ENCODE measurements at regions not wholly inside any gene's neighbourhood (a gene's known extent, or its start where the extent isn't known, plus 50 kb on each side); places are given as distances from the start of the nearest gene placed in this dataset.
A peak's percentile ranks its signal among the peaks of the same experiment; 100 is the strongest.
"Not testable (repeated sequence)": the region's sequence is repeated elsewhere in the genome, so short reads cannot be mapped to it uniquely, and the experiment has no call there.

DNA sequence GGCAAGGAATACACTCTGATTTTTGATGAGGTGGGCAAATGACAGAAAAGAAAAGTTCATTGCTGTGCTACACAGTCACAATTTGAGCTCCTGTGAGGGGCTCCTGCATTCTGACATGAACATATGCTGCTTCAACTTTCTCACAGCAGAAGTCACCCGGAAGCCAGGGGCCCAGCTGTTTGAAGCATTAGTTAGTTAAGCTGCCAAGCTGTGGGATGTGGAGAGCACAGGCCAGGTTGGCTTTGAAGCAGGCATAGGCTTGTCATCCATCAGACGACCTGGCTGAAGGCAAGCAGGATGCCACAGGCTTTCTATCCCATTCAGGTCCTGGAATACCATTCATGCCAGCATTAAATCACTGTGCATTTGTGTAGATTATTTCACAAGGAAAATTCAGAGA, 63.1 kb downstream of the MTNR1B start:
- DNase-seq = no peak

DNA sequence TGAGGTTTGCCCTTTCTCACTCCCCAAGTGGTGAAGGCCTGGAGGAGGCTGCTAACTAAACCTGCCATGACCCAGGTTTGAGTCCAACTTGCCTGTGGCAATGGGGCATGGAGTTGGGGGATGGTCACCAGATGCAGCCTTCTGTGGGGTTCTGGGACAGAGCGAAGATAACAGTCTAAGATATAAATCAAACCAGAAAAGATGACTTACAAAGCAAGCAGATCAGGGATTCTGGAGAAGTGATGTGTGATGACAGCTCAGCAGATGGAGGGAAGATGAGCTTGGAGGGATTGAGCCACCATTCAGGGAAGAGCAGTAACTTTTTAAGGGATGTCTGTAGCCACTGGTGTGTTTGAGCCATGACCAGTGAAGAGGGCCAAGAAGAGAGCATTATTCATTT, 63.6 kb downstream of the MTNR1B start:
- DNase-seq = no peak

DNA sequence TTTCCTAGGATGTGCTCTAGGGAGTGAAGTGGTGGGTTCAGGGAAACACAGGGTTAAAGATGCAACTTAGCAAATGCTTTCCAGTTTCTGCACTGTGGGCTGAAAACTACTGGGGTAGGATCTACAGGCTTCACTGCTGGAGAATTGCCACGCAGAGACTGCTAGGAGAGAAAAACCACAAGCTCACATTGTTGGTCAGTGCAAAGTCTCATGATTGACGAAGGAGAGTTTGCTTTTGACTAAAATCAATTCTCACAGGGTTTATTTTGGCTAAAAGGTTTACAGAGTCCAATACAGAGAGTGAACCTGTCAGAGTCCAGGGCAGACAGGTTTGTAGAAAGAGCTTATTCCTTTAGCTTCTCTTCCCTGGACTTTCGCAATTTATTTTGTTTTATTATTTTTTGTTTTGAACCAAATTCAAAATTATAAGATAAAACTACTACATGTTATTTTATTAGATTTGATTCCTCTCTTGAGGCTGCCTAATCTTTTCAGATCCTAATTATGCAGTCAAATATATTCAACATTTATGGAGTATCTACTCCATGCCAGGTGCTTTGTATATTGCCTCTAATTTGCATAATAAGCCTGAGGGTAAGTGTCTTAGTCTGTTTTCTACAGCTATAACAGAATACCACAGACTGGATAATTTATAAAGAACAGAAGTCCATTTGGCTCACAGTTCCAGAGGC, 64.7 kb downstream of the MTNR1B start:
- no peak for DNase-seq

DNA sequence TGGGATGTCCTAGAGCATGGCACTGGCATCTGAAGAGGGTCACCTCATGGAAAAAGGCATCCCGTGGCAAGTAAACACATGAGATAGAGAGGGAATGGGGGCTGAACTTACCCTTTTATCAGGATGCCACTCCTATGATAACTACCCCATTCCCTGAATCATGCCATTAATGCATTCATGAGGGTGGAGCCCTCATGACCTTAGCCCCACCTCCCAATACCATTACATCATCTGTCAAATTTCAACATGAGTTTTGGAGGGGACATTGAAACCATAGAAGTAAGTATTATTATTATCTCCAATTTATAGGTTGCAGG, 65.2 kb downstream of the MTNR1B start:
- DNase-seq = no peak

DNA sequence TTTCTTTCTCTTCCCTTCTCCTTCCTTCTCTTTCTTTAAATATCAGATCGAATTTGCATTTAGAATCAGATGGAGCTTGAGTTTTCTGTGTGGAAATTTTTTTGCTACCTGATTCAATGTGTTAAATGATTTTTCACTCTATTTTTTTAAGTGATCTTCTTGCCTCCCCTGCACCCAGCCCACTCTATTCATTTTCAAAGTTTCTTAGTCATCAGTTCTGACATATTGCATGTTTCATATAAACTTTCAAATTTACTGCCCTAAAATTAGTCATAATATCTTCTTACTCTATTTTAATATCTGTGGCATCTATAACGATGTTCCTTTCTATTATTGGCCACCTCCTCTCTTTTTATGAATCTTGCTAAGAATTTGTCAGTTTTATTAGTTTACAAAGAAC, 69.1 kb downstream of the MTNR1B start:
- DNase-seq = no peak

DNA sequence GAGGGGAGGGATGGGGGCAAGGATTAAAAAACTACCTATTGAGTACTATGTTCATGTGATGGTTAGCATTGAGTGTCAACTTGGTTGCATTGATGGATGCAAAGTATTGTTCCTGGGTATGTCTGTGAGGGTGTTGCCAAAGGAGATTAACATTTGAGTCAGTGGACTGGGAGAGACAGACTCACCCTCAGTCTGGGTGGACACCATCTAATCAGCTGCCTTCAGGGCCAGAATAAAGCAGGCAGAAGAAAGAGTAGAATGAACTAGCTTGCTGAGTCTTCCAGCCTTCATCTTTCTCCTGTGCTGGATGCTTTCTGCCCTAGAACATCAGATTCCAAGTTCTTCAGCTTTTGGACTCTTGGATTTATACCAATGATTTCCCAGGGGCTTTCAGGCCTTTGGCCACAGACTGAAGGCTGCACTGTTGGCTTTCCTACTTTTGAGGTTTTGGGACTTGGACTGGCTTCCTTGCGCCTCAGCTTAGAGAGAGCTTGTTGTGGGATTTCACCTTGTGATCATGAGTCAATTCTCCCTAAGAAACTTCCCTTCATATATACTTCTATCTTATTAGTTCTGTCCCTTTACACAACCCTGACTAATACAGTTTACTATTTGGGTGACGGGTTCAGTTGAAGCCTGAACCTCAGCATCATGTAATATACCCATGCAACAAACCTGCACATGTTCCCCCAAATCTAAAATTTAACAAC, 70.2 kb downstream of the MTNR1B start:
- no peak for DNase-seq

DNA sequence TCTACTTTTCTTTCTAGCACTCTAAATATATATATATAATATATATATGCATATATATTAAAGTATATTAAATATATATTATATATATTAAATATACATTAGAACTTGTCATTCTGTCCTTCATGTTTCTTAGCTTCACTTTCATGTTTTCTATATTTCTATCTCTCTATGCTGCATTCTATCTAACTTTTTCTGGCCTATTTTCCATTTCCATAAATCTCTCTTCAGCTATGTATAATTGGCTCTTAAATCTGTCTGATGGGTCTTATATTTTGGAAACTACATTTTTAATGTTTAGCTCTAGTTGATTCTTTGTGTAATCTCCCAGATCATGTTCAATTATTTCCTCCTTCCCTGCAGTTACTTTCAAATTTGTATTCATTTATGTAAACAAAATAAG, 72.2 kb downstream of the MTNR1B start:
- no peak for DNase-seq

DNA sequence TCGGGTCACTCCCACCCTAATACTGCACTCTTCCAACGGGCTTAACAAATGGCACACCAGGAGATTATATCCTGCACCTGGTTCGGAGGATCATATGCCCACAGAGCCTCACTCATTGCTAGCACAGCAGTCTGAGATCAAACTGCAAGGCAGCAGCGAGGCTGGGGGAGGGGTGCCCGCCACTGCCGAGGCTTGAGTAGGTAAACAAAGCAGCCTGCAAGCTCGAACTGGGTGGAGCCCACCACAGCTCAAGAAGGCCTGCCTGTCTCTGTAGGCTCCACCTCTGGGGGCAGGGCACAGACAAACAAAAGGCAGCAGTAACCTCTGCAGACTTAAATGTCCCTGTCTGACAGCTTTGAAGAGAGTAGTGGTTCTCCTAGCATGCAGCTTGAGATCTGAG, 73.7 kb downstream of the MTNR1B start:
- not testable (repeated sequence) for DNase-seq

DNA sequence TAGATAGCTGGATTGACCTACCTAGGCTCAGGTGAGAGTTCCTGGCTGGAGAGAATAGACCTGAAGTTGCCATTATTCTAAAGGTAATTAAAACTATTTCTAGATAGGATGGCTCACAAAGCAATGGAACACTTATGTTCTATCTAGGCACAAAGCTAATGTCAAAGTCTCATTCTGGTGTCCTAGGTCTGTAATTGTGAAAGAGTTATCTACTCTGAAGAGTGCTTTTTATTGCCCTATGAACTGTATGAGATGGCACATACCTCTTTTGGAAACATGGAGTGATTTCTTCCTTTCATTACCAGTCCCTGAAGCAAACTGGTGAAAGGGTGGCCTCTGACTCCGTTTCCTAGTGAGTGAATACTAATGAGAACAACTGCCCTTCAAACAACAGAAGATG, 80.3 kb downstream of the MTNR1B start:
- no peak for DNase-seq

DNA sequence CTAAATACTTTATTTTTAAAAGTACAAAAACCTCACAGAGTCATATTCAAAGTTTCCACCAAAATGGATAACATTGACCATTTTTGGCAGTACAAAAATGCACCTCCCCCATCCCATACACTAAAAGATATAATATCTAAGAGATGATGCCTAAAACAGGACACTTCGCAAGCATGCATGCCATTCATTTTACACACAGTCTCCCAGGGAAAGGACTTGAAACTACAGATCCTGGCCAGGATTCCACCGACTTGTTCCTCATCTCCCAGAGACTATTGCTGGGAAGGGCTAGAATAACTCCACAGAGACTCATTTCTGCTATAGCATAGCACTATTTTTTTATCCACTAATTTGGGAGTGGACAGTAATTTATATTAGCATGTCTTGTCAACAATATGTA, 81.7 kb downstream of the MTNR1B start:
- DNase-seq = no peak

DNA sequence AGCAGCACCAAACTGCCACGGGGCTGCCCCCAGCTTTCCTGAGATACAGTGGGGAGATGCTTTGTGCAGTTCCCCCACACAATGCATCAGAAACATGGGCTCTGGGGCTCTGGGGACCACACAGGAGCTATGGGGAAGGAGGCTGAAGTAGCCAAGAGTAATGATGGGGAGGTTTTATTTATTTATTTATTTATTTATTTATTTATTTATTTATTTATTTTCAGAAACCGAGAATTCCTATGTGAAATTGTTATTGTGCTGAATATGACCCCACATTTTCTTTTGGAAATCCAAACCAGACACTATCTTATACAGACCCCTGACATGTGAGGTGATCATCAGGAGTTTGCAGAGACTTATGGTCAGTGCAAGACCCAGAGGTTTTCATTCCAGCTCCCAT, 84.4 kb downstream of the MTNR1B start:
- no peak for DNase-seq

DNA sequence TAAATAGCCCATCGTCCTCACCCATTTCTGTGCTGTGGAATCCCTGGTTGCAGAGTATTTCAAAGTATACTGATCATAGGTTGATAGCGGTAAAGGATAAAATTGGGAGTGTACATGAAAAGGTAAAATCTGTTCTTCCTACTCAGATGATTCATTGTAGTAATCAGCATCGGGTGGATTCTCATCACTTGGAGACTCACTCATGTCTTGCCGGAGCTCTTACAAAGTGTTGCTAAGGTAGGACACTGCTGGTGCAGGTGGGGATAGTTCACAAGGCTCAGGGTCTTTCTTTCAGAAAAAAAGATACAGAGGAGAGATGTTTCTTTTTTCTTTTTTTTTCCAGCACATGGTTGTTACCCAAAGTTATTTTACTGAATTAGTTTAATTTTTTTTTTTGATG, 84.8 kb downstream of the MTNR1B start:
- DNase-seq = no peak

DNA sequence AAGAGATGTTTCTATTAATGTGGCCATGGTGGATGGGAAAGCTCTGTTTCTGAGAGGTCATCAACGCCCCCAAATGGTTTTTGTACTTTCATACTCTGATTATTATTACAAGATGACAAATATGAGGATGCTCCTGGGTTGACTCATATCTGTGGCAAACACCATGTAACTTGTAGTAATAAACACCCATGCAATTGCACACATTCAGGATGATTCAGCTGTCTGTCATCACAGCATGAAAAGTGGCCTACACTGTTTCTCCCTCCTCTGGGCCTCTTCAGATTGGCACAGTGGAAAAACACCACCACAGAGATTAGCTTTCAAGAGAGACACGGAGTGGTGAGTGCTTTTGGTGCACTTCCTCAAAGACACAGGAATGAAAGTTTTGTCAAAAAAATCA, 85.4 kb downstream of the MTNR1B start:
- peak; percentile 93 to 97 for DNase-seq

DNA sequence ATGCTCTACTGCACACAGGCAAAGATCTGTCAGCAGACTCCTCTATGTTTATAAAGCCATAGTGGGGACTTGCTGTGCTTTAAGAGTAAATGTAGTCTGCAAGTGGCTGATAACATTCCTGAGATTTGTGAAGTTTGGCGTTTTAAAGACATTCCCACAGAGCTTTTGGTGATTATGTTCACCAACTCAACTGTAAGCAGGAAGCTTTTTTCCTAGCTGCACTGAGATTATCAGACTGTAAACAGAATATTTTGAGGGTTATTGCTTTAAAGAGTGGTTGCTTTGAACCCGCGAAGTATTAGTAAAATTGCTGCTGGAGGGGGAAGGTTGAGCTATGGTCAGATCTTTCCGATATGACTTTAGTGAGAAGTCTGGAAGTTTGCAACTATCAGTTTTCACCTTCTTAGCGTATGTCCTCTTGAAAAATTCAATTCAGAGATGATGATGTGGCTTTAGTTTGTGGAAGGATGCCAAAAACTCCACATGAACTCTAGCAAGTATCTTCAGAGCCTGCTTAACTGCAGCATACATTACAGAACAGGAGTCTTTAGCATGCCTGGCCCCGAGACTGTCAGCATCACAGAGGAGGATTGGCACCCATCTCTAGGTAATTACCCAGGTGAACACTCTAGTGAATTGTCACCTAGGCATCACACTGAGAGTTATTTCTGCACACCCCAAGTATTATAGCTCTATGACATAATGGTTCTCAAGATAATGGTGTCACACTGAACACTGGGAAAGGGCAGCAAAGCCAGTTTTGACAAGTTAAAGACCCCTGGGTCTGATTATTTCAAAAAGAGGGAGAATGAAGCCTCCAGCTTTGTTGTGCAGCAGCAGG, 89.9 kb downstream of the MTNR1B start:
- DNase-seq = no peak

DNA sequence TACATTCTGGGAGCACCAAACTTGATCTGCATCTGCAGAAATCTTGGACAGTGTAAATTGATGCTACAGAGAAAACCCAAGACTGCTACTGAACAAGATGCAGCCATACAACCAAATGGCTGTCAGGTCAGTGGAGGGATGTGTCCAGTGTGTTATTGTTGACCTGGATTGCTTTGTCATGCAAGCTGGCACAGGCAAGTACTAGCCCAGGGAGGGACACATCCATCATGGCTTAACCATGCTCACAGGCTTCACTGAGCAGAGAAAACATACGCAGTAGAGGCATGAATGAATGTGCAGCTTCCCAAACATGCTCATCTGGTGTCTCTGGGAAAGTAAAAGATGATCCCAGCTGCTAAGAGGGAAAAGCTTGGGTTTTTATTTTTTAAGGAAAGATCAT, 93.6 kb downstream of the MTNR1B start:
- no peak for DNase-seq

DNA sequence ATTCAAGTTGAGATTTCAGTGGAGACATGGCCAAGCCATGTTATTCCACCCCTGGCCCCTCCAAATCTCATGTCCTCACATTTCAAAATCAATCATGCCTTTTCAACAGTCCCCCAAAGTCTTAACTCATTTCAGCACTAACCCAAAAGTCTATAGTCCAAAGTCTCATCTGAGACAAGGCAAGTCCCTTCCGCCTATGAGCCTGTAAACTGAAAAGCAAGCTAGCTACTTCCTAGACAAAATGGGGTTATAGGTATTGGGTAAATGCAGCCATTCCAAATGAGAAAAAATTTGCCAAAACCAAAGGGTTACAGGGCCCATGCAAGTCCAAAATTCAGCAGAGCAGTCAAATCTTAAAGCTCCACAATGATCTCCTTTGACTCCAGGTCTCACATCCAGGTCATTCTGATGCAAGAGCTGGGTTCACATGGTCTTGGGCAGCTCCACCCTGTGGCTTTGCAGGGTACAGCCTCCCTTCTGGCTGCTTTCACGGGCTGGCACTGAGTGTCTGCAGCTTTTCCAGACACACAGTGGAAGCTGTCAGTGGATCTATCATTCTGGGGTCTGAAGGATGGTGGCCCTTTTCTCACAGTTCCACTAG, 95.7 kb downstream of the MTNR1B start:
- not testable (repeated sequence) for DNase-seq

DNA sequence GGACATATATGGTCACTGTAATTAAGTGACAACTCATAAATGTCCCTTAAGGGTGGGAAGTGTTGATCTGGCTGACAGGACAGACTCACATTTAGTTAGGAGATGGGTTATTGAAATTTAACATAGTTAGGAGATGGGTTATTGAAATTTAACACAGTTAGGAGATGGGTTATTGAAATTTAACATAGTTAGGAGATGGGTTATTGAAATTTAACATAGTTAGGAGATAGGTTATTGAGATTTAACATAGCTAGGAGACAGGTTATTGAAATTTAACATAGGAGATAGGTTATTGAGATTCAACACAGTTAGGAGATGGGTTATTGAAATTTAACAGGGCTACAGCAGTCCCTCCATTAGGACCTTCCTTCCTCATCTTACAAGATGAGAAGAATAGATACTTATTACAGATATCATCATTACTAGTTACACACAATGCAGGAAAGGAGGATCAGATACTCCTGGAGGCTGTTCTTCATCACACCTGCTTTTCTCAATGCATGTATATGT, 98.5 kb downstream of the MTNR1B start:
- DNase-seq = no peak

DNA sequence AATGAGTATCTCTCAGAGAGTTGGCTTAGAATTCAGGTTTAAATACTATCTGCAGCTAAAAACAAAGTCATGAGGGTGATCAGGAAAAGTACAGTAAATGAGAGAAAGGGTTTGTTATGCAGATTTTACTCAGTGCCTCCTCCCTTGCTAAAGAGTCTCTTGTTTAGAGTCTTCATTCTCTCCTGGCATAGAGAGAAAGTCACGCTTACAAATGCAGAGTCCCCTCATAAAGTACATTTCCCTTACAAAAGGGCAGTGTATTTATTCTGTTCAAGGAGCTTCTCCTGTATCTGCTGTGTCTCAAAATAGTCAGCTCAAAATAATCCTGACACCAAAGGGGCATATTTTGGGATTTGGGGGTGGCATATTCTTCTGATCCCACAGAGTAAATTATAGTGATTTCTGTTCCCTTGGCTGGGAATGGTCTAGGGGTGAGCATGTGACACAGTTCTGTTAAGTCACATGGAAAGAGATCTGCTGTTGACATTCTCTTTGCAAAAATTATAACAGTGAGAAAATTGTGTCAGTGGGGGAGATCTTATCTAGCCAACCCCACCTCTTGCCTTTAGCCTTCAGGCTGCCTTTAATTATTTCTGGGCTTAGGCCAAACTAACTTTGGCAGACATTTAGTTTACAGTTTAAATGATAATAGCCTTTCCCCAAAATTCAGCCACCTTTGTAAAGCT, 102.9 kb downstream of the MTNR1B start:
- no peak for DNase-seq

DNA sequence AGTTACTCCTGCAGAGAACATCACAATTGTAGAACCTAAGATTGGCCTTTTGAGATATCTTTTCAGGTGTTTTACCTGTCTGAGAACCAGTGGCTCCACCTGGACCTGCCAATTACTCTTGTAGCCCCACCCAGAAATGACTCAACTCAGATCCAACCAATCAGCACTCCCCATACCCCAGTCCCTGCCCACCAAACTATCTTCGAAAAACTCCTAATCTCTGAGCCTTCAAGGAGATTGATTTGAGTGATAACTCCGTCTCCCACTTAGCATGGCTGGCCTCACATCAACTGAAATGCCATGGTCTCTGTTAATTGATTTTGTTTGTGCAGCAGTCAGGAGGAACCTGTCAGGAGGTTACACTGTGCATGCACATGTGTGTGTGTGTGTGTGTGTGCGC, 103.6 kb downstream of the MTNR1B start:
- DNase-seq = no peak

DNA sequence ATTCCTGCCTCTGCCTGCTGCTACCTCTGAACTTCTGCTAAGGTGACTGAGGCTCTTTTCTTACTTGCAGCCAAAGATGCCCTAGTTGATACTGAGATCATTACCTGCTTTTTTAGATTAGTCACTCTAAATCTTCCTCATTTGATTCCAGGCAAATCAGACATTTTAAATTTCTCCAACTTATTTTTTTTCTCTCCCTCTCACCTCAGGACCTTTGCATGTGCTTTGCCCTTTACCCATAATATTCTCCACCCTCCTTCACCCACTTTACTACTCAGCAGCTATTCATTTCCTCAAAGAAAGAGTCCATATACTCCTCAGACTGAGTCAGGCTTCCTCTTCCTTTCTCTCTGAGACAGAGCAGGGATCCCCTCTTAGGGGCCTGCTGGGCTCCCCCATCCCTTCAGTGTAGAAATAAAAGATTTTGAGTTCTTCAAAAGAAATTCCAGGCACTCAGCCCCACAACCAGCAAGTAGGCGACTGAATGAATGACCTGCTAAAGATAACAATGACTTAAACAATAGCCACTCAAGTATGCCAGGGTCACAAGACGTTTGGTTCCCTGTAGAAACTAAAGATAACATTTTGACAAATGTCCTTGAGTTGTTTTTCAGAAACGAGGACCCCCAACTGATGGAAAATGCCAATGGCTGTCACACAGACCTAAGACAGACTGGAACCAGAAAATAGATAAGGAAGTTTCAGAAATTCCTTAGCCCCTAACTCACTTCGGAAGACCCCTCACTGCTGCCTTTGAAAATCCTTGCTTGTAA, 104.2 kb downstream of the MTNR1B start:
- DNase-seq = no peak

DNA sequence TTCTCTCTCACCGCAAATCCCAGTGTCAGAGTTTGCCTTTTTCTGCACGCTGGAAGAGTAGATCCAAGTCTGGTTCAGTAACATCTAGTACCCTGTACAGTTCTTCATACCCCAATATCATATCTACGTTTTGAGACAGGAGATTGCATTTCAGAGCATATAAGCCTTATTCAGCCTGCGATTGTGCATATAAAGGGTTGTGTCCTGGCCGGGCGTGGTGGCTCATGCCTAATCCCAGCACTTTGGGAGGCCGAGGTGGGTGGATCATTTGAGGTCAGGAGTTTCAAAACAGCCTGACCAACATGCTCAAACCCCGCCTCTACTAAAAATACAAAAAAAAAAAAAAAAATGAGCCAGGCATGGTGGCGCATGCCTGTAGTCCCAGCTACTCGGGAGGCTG, 104.9 kb downstream of the MTNR1B start:
- no peak for DNase-seq

DNA sequence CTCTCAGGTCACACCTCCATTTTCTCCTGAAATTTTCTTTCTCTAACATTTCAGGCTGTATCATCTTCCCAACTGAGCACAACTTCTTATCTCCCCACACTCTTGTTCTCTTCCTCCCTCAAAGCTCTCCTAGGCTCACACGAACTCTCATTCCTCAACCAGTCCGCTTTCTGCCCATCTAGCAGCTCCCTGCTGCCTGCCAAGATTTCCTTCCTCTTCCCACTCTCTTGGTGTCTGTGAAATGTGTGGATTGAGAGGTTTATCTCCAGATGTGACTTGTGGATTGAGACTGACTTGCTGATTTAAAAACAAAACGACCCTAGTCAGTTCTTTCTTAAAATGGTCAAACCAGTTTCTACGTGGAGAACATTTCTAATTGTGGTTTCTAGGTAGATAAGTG, 106.3 kb downstream of the MTNR1B start:
- no peak for DNase-seq

Measured in SW 1271 (cell line).